Adrenal gland (tissue), 5 donors: ENCODE measurements at regions not wholly inside any gene's neighbourhood (a gene's known extent, or its start where the extent isn't known, plus 50 kb on each side); places are given as distances from the start of the nearest gene placed in this dataset.

ENCODE experiments used
- CTCF ChIP-seq, 6 experiments: fragments of 450-650 bp in 4 of 6; fragments of 200-600 bp in 2 of 6; sonication (generic) in 1 of 6; IDR thresholded peaks; 1 replicate in 5 of 6; 2 replicates in 1 of 6; pipeline versions ENCODE4 v1.5.1 to v1.8.0; 2016 to 2021; ENCODE audit warnings: antibody characterized with exemption in 6 of 6, mild to moderate bottlenecking in 2 of 6, moderate library complexity in 1 of 6
- POLR2A ChIP-seq, 2 donors: fragments of 450-650 bp; IDR thresholded peaks; one replicate each; pipeline ENCODE4 v1.6.1; 2017; ENCODE audit warnings: antibody characterized with exemption in 2 of 2, mild to moderate bottlenecking in 2 of 2, moderate library complexity in 1 of 2
- donor health status: DM: no; HTN: no; CAD: no.

DNA sequence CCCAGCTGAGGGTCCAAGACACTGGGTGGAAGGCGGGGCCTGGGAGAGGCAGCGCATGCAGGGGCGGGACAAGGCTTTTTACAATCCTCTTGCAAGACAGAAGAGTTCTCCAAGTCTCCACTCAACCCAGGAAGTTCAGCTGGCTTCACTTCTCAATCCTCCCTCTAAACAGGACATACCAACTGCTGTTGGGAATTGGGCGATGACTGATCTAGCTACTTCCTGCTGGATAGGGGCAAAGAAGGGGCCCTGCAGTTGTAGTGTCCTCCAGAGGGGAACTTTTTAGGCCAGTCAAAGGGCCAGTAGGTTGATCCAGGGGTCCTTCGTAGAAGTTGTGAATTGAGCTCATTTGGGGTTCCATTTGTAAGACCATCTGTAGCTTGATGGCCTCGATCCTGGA, 94.6 kb upstream of the TERB2 start:
- TF ChIP-seq CTCF (IDR thresholded peaks at IDR 0.05) (no peak), POLR2A (IDR thresholded peaks at IDR 0.05) (no peak)
